ENCODE measurements at regions not wholly inside any gene's neighbourhood (a gene's known extent, or its start where the extent isn't known, plus 50 kb on each side); places are given as distances from the start of the nearest gene placed in this dataset.

GRCh38 chr4:183798301-183799253 lies 106.5 kb upstream of the STOX2 start:
- no peak for TF ChIP-seq CTCF (IDR thresholded peaks at IDR 0.05)
- TF ChIP-seq POLR2A (IDR thresholded peaks at IDR 0.05) = no peak
- TF ChIP-seq EP300 (IDR thresholded peaks at IDR 0.05) = no peak
- TF ChIP-seq POLR2AphosphoS5 (IDR thresholded peaks at IDR 0.05) = no peak
